A549 (cell line): ENCODE measurements at regions not wholly inside any gene's neighbourhood (a gene's known extent, or its start where the extent isn't known, plus 50 kb on each side); places are given as distances from the start of the nearest gene placed in this dataset.

Experiments used
- ATAC-seq, 2 experiments: fragments of 200-7000 bp in 1 of 2; fragments of >200 bp in 1 of 2; cut with Nextera tagmentation in 1 of 2; cut with Tn5 transposase in 1 of 2; 3 replicates each; pipeline versions ENCODE4 v1.8.0 to v1.9.1; 2018 to 2020; ENCODE audit warnings: mild to moderate bottlenecking in 1 of 2, moderate library complexity in 1 of 2
- CTCF ChIA-PET: fragments of 300-600 bp; sonication (Branson Sonifier 250); formaldehyde crosslinking; extraction: SDS; loops from one replicate; lab custom pipeline; 2021; ENCODE audit warnings: antibody characterized with exemption, inconsistent platforms; lab: Yijun Ruan, JAX
- POLR2A ChIA-PET: fragments of 350-600 bp; formaldehyde crosslinking; extraction: SDS; loops from one replicate; lab custom pipeline; 2021; ENCODE audit warnings: antibody characterized with exemption, inconsistent platforms; lab: Yijun Ruan, JAX
- DNase-seq, 2 experiments: peaks; one replicate each; pipeline versions ENCODE4 v3.0.0 to v3.0.0-alpha.2; 2011 to 2016; ENCODE audit warnings: low read depth in 1 of 2, low spot score in 1 of 2
- FAIRE-seq: peaks from 2 replicates; lab custom pipeline; 2011; peaks lifted over from hg19 to GRCh38; lab: Jason Lieb, UNC
- H3K27ac ChIP-seq, 2 experiments: fragments of >200 bp; sonication (Bioruptor Twin); formaldehyde crosslinking; 3 replicates each; pipeline ENCODE4 v1.5.1; 2016 to 2017
- H3K4me1 ChIP-seq: fragments of >200 bp; sonication (Bioruptor Twin); formaldehyde crosslinking; 3 replicates; pipeline ENCODE4 v1.6.1; 2016
- H3K4me2 ChIP-seq: fragments of >200 bp; sonication (Bioruptor Twin); formaldehyde crosslinking; 3 replicates; pipeline ENCODE4 v1.6.1; 2016
- H3K4me3 ChIP-seq: fragments of >200 bp; sonication (Bioruptor Twin); formaldehyde crosslinking; 3 replicates; pipeline ENCODE4 v1.5.1; 2016
- H3K9me3 ChIP-seq: fragments of >200 bp; sonication (Bioruptor Twin); formaldehyde crosslinking; 3 replicates; pipeline ENCODE4 v1.6.1; 2016
- BHLHE40 ChIP-seq: IDR thresholded peaks from 2 replicates; pipeline ENCODE4 v1.6.1; 2012; ENCODE audit warnings: low read depth, low read length, inconsistent platforms
- CBX2 ChIP-seq: fragments of 200-600 bp; sonication (generic); IDR thresholded peaks from 2 replicates; pipeline ENCODE4 v1.6.1; 2016; ENCODE audit warnings: low read depth, mild to moderate bottlenecking, borderline replicate concordance
- CBX8 ChIP-seq: fragments of 200-600 bp; sonication (generic); IDR thresholded peaks from 2 replicates; pipeline ENCODE4 v1.6.1; 2016
- CHD2 ChIP-seq: fragments of 150-350 bp; IDR thresholded peaks from 2 replicates; pipeline ENCODE4 v1.6.1; 2014; ENCODE audit warnings: low read length; ENCODE audit not compliant: partially characterized antibody
- EHF ChIP-seq: fragments of 250-450 bp; sonication (Bioruptor Pico); IDR thresholded peaks from 2 replicates; pipeline ENCODE4 v1.5.0; 2020; ENCODE audit warnings: mild to moderate bottlenecking
- EHMT2 ChIP-seq: fragments of 200-600 bp; sonication (generic); IDR thresholded peaks from 2 replicates; pipeline ENCODE4 v1.6.1; 2016; ENCODE audit warnings: antibody characterized with exemption, low read depth, mild to moderate bottlenecking, moderate library complexity
- FOXS1 ChIP-seq: fragments of 250-450 bp; sonication (Bioruptor Pico); IDR thresholded peaks from 2 replicates; pipeline ENCODE4 v1.5.0; 2020; ENCODE audit warnings: mild to moderate bottlenecking, moderate library complexity
- HEYL ChIP-seq: fragments of 250-450 bp; sonication (Bioruptor Pico); IDR thresholded peaks from 2 replicates; pipeline ENCODE4 v1.8.0; 2021; ENCODE audit warnings: mild to moderate bottlenecking, moderate library complexity
- HMGXB4 ChIP-seq: fragments of 250-450 bp; sonication (Bioruptor Pico); IDR thresholded peaks from 2 replicates; pipeline ENCODE4 v1.5.0; 2021; ENCODE audit warnings: mild to moderate bottlenecking, moderate library complexity, borderline replicate concordance
- HOXB13 ChIP-seq: fragments of 250-450 bp; sonication (Bioruptor Pico); IDR thresholded peaks from 2 replicates; pipeline ENCODE4 v1.5.0; 2020; ENCODE audit warnings: low read depth, mild to moderate bottlenecking, moderate library complexity
- HOXB5 ChIP-seq: fragments of 250-450 bp; sonication (Bioruptor Pico); IDR thresholded peaks from 2 replicates; pipeline ENCODE4 v1.5.0; 2020; ENCODE audit warnings: mild to moderate bottlenecking, moderate library complexity
- JUNB ChIP-seq: fragments of >200 bp; sonication (Bioruptor Twin); formaldehyde crosslinking; IDR thresholded peaks from 2 replicates; pipeline ENCODE4 v1.6.1; 2016
- KDM1A ChIP-seq: fragments of 200-600 bp; sonication (generic); IDR thresholded peaks from 2 replicates; pipeline ENCODE4 v1.6.1; 2016; ENCODE audit warnings: low read depth, mild to moderate bottlenecking
- MAFK ChIP-seq: fragments of 450-650 bp; IDR thresholded peaks from 2 replicates; pipeline ENCODE4 v1.6.1; 2014; ENCODE audit not compliant: partially characterized antibody
- MAX ChIP-seq: IDR thresholded peaks from 2 replicates; pipeline ENCODE4 v1.6.1; 2012
- MYC ChIP-seq: IDR thresholded peaks from 2 replicates; pipeline ENCODE4 v1.6.1; 2012; ENCODE audit warnings: mild to moderate bottlenecking, inconsistent platforms, low read length, improper control_type of control experiment, borderline replicate concordance
- NPAS2 ChIP-seq: fragments of 250-450 bp; sonication (Bioruptor Pico); IDR thresholded peaks from 2 replicates; pipeline ENCODE4 v1.8.0; 2022; ENCODE audit warnings: mild to moderate bottlenecking, moderate library complexity, borderline replicate concordance
- NR3C1 ChIP-seq: fragments of >200 bp; sonication (Bioruptor Twin); formaldehyde crosslinking; IDR thresholded peaks from 3 replicates; pipeline ENCODE4 v1.6.1; 2017
- PBX3 ChIP-seq: IDR thresholded peaks from 2 replicates; pipeline ENCODE4 v1.6.1; 2012
- POLR2AphosphoS2 ChIP-seq: conservative IDR thresholded peaks from 2 replicates; pipeline ENCODE4 v1.6.1; 2012; ENCODE audit warnings: low read length, improper control_type of control experiment, inconsistent platforms
- SMC3 ChIP-seq: fragments of >200 bp; sonication (Bioruptor Twin); formaldehyde crosslinking; IDR thresholded peaks from 3 replicates; pipeline ENCODE4 v1.6.1; 2018; ENCODE audit warnings: inconsistent platforms
- USF2 ChIP-seq: fragments of 450-650 bp; IDR thresholded peaks from 2 replicates; pipeline ENCODE4 v1.6.1; 2014; ENCODE audit warnings: antibody characterized with exemption
- ZC3H11A ChIP-seq: fragments of 450-650 bp; IDR thresholded peaks from 2 replicates; pipeline ENCODE4 v1.6.1; 2014; ENCODE audit warnings: antibody characterized with exemption, mild to moderate bottlenecking
- WGBS: methylation state at CpG from one replicate; pipeline ENCODE4 v1.1.6; 2017; ENCODE audit errors: missing lambda C conversion rate; 5-methylcytosine and 5-hydroxymethylcytosine counted together

GRCh38 chr9:26057050-26057449 lies 378.8 kb upstream of the TUSC1 start:
- FAIRE-seq, result no peak
- H3K4me2 ChIP-seq, result no peak overlapping the region
- H3K4me3 ChIP-seq, result no peak overlapping the region
- WGBS, result 61% methylated on average over 3 of the region's 3 CpGs
- no peak for DNase-seq
- no peak for TF ChIP-seq HMGXB4 (CRISPR knock-in tag)
- TF ChIP-seq CHD2, result no peak
- TF ChIP-seq CBX2, result no peak
- peaks cover 3% of the 10 kb centered on the region; the same call in 1 of the 3 replicates for H3K9me3 ChIP-seq
- ChIA-PET CTCF (no interaction called here), POLR2A (no interaction called here)
- no peak for ATAC-seq
- H3K4me1 ChIP-seq, result no peaks in the 10 kb centered on the region
- no peak overlapping the region for H3K27ac ChIP-seq

GRCh38 chr9:26054600-26055520 lies 376.6 kb upstream of the TUSC1 start:
- POLR2A ChIA-PET, result no interaction called here
- H3K4me2 ChIP-seq, result no peak overlapping the region
- WGBS, result 42% methylated on average over 4 of the region's 4 CpGs
- DNase-seq (no peak), FAIRE-seq (no peak)
- no peak overlapping the region for H3K4me3 ChIP-seq
- CTCF ChIA-PET, result no interaction called here
- no peaks in the 10 kb centered on the region for H3K4me1 ChIP-seq
- H3K27ac ChIP-seq, result no peak overlapping the region
- TF ChIP-seq MAFK (no peak), NPAS2 (CRISPR knock-in tag) (no peak), MAX (no peak), SMC3 (no peak), USF2 (no peak)
- TF ChIP-seq, all 56 proteins: peak for 0
- ATAC-seq, result no peak; a peak in 1 of 6 replicates
- peaks cover 3% of the 10 kb centered on the region; the same call in 1 of the 3 replicates for H3K9me3 ChIP-seq

GRCh38 chr9:26053954-26054353 lies 375.7 kb upstream of the TUSC1 start:
- no peak overlapping the region for H3K4me3 ChIP-seq
- TF ChIP-seq FOXS1 (CRISPR knock-in tag) (no peak), JUNB (no peak), NR3C1 (no peak), CHD2 (no peak), HEYL (CRISPR knock-in tag) (no peak), EHMT2 (no peak), BHLHE40 (no peak), MYC (no peak), ZC3H11A (no peak), EHF (no peak), CBX8 (no peak), HOXB13 (CRISPR knock-in tag) (no peak), PBX3 (no peak), KDM1A (no peak), POLR2AphosphoS2 (no peak), HOXB5 (CRISPR knock-in tag) (no peak)
- no peaks in the 10 kb centered on the region for H3K9me3 ChIP-seq
- POLR2A ChIA-PET, result no interaction called here
- CTCF ChIA-PET, result no interaction called here
- FAIRE-seq (no peak), DNase-seq (no peak), ATAC-seq (no peak)
- H3K27ac ChIP-seq, result no peak overlapping the region
- H3K4me1 ChIP-seq, result no peaks in the 10 kb centered on the region
- WGBS, result 30% methylated on average over 3 of the region's 3 CpGs
- H3K4me2 ChIP-seq, result no peak overlapping the region
